SU-DHL-6 (cell line): ENCODE measurements at regions not wholly inside any gene's neighbourhood (a gene's known extent, or its start where the extent isn't known, plus 50 kb on each side); places are given as distances from the start of the nearest gene placed in this dataset.

ENCODE experiments used
- H2AFZ ChIP-seq: fragments of 200-600 bp; sonication (generic); 2 replicates; pipeline ENCODE4 v1.6.1; 2014; ENCODE audit warnings: low read depth, mild to moderate bottlenecking, moderate library complexity, mixed read lengths, antibody characterized with exemption, low read length; ENCODE audit not compliant: severe bottlenecking
- H3F3A ChIP-seq: fragments of 200-600 bp; shearing (Covaris generic); 2 replicates; pipeline ENCODE4 v1.6.0; 2016; ENCODE audit warnings: antibody characterized with exemption, mild to moderate bottlenecking; ENCODE audit not compliant: insufficient read depth
- H3K27ac ChIP-seq: fragments of 200-600 bp; sonication (generic); 2 replicates; pipeline ENCODE4 v1.5.1; 2016; ENCODE audit warnings: low read depth, mild to moderate bottlenecking, low read length, moderate library complexity, mixed read lengths
- H3K27me3 ChIP-seq: fragments of 200-600 bp; sonication (generic), shearing (Covaris generic); 2 replicates; pipeline ENCODE4 v1.6.0; 2014; ENCODE audit warnings: mild to moderate bottlenecking, low read length
- H3K36me3 ChIP-seq: fragments of 200-600 bp; sonication (generic); 2 replicates; pipeline ENCODE4 v1.6.1; 2014; ENCODE audit warnings: mild to moderate bottlenecking, low read length, mixed read lengths
- H3K4me2 ChIP-seq: fragments of 300-600, 200-600 bp; shearing (Covaris generic), sonication (generic); 2 replicates; pipeline ENCODE4 v1.6.0; 2014; ENCODE audit warnings: low read length, low read depth, mild to moderate bottlenecking; ENCODE audit not compliant: poor library complexity, severe bottlenecking
- H3K4me3 ChIP-seq: fragments of 200-600 bp; sonication (generic); 2 replicates; pipeline ENCODE4 v1.5.1; 2014; ENCODE audit warnings: antibody characterized with exemption, low read length, mild to moderate bottlenecking, mixed read lengths; ENCODE audit not compliant: insufficient read depth, poor library complexity, severe bottlenecking
- H3K79me2 ChIP-seq: fragments of 200-600 bp; sonication (generic); 2 replicates; pipeline ENCODE4 v1.6.1; 2014; ENCODE audit warnings: mild to moderate bottlenecking, low read length, moderate library complexity; ENCODE audit not compliant: insufficient read depth
- H3K9ac ChIP-seq: fragments of 200-600 bp; sonication (generic); 2 replicates; pipeline ENCODE4 v1.7.0; 2014; ENCODE audit warnings: mild to moderate bottlenecking, low read length
- H3K9me2 ChIP-seq: fragments of 200-600 bp; sonication (generic); replicated peaks from 2 replicates; pipeline ENCODE4 v1.6.1; 2014; ENCODE audit warnings: low read length; ENCODE audit not compliant: insufficient read depth
- H3K9me3 ChIP-seq: fragments of 200-600 bp; sonication (generic); 2 replicates; pipeline ENCODE4 v1.6.1; 2014; ENCODE audit warnings: low read length, mixed read lengths; ENCODE audit not compliant: insufficient read depth
- H4K20me1 ChIP-seq: fragments of 200-600 bp; sonication (generic); 2 replicates; pipeline ENCODE4 v1.6.1; 2014; ENCODE audit warnings: low read depth, mild to moderate bottlenecking, antibody characterized with exemption, low read length, moderate library complexity, mixed read lengths
- EZH2phosphoT487 ChIP-seq: fragments of 200-600 bp; sonication (generic), shearing (Covaris generic); conservative IDR thresholded peaks from 2 replicates; pipeline ENCODE4 v1.6.1; 2018; ENCODE audit warnings: mild to moderate bottlenecking, antibody characterized with exemption, low read length, moderate library complexity, mixed read lengths
- TF ChIP-seq, protein P1 (sequence below): fragments of 200-600 bp; sonication (generic); IDR thresholded peaks from one replicate; pipeline ENCODE4 v1.5.1; 2017; ENCODE audit warnings: antibody characterized with exemption, mild to moderate bottlenecking, low read length, moderate library complexity; ENCODE audit not compliant: insufficient read depth, poor library complexity, severe bottlenecking

- Histone ChIP-seq H4K20me1 (no peaks in the 10 kb centered on the region), H3K79me2 (no peaks in the 10 kb centered on the region), H3K4me3 (no peak overlapping the region), H3K27ac (no peak overlapping the region), H3K36me3 (no peaks in the 10 kb centered on the region), H3F3A (no peaks in the 10 kb centered on the region), H3K27me3 (no peaks in the 10 kb centered on the region), H3K4me2 (no peak overlapping the region), H3K9me3 (no peaks in the 10 kb centered on the region), H3K9ac (no peak overlapping the region), H2AFZ (no peak overlapping the region), H3K9me2 (no peaks in the 10 kb centered on the region)
- no peak for TF ChIP-seq EZH2phosphoT487
- TF ChIP-seq, protein P1, sequence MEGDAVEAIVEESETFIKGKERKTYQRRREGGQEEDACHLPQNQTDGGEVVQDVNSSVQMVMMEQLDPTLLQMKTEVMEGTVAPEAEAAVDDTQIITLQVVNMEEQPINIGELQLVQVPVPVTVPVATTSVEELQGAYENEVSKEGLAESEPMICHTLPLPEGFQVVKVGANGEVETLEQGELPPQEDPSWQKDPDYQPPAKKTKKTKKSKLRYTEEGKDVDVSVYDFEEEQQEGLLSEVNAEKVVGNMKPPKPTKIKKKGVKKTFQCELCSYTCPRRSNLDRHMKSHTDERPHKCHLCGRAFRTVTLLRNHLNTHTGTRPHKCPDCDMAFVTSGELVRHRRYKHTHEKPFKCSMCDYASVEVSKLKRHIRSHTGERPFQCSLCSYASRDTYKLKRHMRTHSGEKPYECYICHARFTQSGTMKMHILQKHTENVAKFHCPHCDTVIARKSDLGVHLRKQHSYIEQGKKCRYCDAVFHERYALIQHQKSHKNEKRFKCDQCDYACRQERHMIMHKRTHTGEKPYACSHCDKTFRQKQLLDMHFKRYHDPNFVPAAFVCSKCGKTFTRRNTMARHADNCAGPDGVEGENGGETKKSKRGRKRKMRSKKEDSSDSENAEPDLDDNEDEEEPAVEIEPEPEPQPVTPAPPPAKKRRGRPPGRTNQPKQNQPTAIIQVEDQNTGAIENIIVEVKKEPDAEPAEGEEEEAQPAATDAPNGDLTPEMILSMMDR = no peak
Measured at GRCh38 chr14:34124585-34124984, 173.7 kb upstream of the EGLN3 start.

DNA sequence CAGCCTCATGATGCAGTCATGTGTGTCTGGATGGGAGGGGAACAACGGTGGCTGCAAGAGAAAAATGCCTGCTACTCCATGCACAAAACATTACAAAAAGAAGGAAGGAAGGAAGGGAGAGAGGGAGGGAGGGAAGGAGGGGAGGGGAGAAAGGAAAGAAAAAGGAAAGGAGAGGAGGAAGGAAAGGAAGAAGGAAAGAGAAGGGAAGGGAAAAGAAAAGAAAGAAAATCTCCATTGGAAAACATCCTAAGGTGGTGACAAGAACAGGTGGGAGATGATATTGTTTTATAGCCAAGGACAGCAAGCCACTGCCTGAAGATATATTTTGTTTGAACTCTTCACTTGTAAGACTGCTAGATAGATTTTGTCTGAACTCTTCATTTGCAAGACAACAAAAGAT, 171.8 kb upstream of the EGLN3 start:
- no peak overlapping the region for H3K4me2 ChIP-seq
- no peak overlapping the region for H3K9ac ChIP-seq
- H3K79me2 ChIP-seq = no peaks in the 10 kb centered on the region
- no peaks in the 10 kb centered on the region for H3K27me3 ChIP-seq
- H2AFZ ChIP-seq = no peak overlapping the region
- no peaks in the 10 kb centered on the region for H3K9me3 ChIP-seq
- no peak for TF ChIP-seq EZH2phosphoT487
- H3K27ac ChIP-seq = no peak overlapping the region
- H3F3A ChIP-seq = no peaks in the 10 kb centered on the region
- no peaks in the 10 kb centered on the region for H3K36me3 ChIP-seq
- no peaks in the 10 kb centered on the region for H4K20me1 ChIP-seq
- H3K4me3 ChIP-seq = no peak overlapping the region
- H3K9me2 ChIP-seq = no peaks in the 10 kb centered on the region

GRCh38 chr14:34122081-34122480, 171.2 kb upstream of the EGLN3 start:
- H3K9ac ChIP-seq = no peak overlapping the region
- H2AFZ ChIP-seq = no peak overlapping the region
- no peak overlapping the region for H3K4me2 ChIP-seq
- H3K9me3 ChIP-seq = no peaks in the 10 kb centered on the region
- H3K79me2 ChIP-seq = no peaks in the 10 kb centered on the region
- H3K27ac ChIP-seq = no peak overlapping the region
- no peaks in the 10 kb centered on the region for H3K27me3 ChIP-seq
- no peaks in the 10 kb centered on the region for H3F3A ChIP-seq
- no peaks in the 10 kb centered on the region for H4K20me1 ChIP-seq
- H3K36me3 ChIP-seq = no peaks in the 10 kb centered on the region
- no peaks in the 10 kb centered on the region for H3K9me2 ChIP-seq
- no peak overlapping the region for H3K4me3 ChIP-seq
- TF ChIP-seq EZH2phosphoT487 = no peak
- TF ChIP-seq, protein P1 = no peak

- Histone ChIP-seq H3K4me2 (no peak overlapping the region), H3K27me3 (no peaks in the 10 kb centered on the region)
- TF ChIP-seq EZH2phosphoT487 = no peak
- TF ChIP-seq, protein P1 = no peak
Measured at GRCh38 chr14:34120185-34120977, 169.5 kb upstream of the EGLN3 start.

More at GRCh38 chr14:34120185-34120977, 169.5 kb upstream of the EGLN3 start:
- Histone ChIP-seq H3K9me3 (no peaks in the 10 kb centered on the region), H3K9me2 (no peaks in the 10 kb centered on the region), H3K36me3 (no peaks in the 10 kb centered on the region), H4K20me1 (no peaks in the 10 kb centered on the region), H3K4me3 (no peak overlapping the region), H3K79me2 (no peaks in the 10 kb centered on the region), H3K9ac (no peak overlapping the region), H3F3A (no peaks in the 10 kb centered on the region), H2AFZ (no peak overlapping the region), H3K27ac (no peak overlapping the region)
